ENCODE measurements at regions not wholly inside any gene's neighbourhood (a gene's known extent, or its start where the extent isn't known, plus 50 kb on each side); places are given as distances from the start of the nearest gene placed in this dataset.

DNA sequence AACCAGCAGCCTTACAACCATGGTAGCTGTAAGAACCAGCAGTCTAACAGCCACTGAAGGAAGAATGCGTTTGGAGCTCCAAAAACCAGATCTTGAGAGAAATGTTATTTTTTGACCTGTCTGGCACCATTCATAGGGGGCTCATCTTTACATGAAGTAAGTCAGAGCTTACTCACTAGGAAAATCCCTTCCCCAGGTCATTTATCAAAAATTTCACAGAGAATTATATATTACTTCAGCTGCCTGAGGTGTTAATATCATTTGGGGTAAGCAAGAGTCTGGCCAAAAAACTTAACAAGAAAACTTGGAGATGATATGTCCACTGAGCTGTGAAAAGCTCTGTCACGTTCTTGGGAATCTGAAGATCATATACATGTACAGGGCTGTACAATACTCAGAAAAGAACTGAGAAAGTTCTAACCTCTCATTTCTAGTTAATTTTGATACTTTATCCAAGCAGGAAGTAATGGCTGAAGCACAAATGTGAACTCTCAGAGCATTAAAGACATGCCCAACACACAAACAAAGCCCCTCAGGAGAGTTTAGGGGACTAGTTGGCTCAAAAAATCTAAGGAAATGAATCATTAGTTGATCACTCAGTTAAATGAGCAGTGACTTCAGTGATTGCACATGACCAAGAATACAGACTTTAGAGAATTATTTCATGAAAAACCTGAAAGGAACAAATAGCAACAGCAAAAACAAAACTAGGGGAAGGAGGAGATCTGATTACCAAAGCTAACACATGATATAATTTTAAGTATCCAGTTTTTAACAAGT lies 681.1 kb downstream of the LTN1 start:
- no peak for TF ChIP-seq CEBPB (IDR thresholded peaks at IDR 0.05)
- TF ChIP-seq, protein P1, sequence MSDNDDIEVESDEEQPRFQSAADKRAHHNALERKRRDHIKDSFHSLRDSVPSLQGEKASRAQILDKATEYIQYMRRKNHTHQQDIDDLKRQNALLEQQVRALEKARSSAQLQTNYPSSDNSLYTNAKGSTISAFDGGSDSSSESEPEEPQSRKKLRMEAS (IDR thresholded peaks at IDR 0.05) = no peak
- no peak for TF ChIP-seq NFIC (IDR thresholded peaks at IDR 0.05)
- TF ChIP-seq TAF1 (IDR thresholded peaks at IDR 0.05; ENCODE audit: low read depth) = no peak
- no peak for TF ChIP-seq TEAD4 (IDR thresholded peaks at IDR 0.05)
- TF ChIP-seq, protein P2, sequence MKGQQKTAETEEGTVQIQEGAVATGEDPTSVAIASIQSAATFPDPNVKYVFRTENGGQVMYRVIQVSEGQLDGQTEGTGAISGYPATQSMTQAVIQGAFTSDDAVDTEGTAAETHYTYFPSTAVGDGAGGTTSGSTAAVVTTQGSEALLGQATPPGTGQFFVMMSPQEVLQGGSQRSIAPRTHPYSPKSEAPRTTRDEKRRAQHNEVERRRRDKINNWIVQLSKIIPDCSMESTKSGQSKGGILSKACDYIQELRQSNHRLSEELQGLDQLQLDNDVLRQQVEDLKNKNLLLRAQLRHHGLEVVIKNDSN (IDR thresholded peaks at IDR 0.05) = no peak
- no peak for TF ChIP-seq EP300 (IDR thresholded peaks at IDR 0.05; ENCODE audit: borderline replicate concordance)
- no peak for TF ChIP-seq REST (IDR thresholded peaks at IDR 0.05; ENCODE audit: low read depth)
- TF ChIP-seq YY1 (IDR thresholded peaks at IDR 0.05; ENCODE audit: low read depth) = no peak
- TF ChIP-seq TCF12 (IDR thresholded peaks at IDR 0.05; ENCODE audit: low read depth) = no peak
- no peak for TF ChIP-seq EGR1 (IDR thresholded peaks at IDR 0.05)

DNA sequence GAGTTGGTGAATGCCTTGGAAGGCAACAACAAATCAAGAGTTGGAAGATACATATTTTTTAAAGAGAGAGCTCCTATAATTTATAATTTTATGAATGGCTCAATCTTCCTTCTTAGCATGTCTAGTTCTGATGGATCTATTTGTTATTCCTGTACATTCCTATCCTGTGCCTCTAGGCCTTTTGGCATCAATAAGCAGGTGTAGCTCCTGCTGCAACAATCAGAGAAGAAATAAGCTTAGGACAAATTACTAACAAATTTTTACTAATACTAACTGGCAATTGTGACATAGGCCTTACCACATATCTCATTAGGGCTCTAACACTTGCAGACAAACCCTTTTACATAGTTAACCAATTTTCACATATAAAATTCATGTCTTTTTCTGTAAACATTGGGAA lies 682.0 kb downstream of the LTN1 start:
- TF ChIP-seq CEBPB (IDR thresholded peaks at IDR 0.05) = no peak
- TF ChIP-seq REST (IDR thresholded peaks at IDR 0.05; ENCODE audit: low read depth) = no peak
- TF ChIP-seq EP300 (IDR thresholded peaks at IDR 0.05; ENCODE audit: borderline replicate concordance) = no peak
- no peak for TF ChIP-seq TCF12 (IDR thresholded peaks at IDR 0.05; ENCODE audit: low read depth)
- no peak for TF ChIP-seq RAD21 (IDR thresholded peaks at IDR 0.05; ENCODE audit: low read depth)
- no peak for TF ChIP-seq EGR1 (IDR thresholded peaks at IDR 0.05)
- no peak for TF ChIP-seq ZBTB7A (IDR thresholded peaks at IDR 0.05; ENCODE audit: low read depth)
- no peak for TF ChIP-seq TEAD4 (IDR thresholded peaks at IDR 0.05)
- TF ChIP-seq YY1 (IDR thresholded peaks at IDR 0.05; ENCODE audit: low read depth) = no peak
- TF ChIP-seq, protein P1 (IDR thresholded peaks at IDR 0.05) = no peak
- no peak for TF ChIP-seq CREB1 (IDR thresholded peaks at IDR 0.05; ENCODE audit: low read depth)
- no peak for TF ChIP-seq TAF1 (IDR thresholded peaks at IDR 0.05; ENCODE audit: low read depth)
- TF ChIP-seq FOXM1 (IDR thresholded peaks at IDR 0.05; ENCODE audit: borderline replicate concordance, low read depth) = no peak
- TF ChIP-seq NFIC (IDR thresholded peaks at IDR 0.05) = no peak

- TF ChIP-seq EP300 (IDR thresholded peaks at IDR 0.05; ENCODE audit: borderline replicate concordance) (no peak), CREB1 (IDR thresholded peaks at IDR 0.05; ENCODE audit: low read depth) (no peak), ZBTB7A (IDR thresholded peaks at IDR 0.05; ENCODE audit: low read depth) (no peak), CEBPB (IDR thresholded peaks at IDR 0.05) (no peak), RAD21 (IDR thresholded peaks at IDR 0.05; ENCODE audit: low read depth) (no peak), EGR1 (IDR thresholded peaks at IDR 0.05) (no peak), TCF12 (IDR thresholded peaks at IDR 0.05; ENCODE audit: low read depth) (no peak), TAF1 (IDR thresholded peaks at IDR 0.05; ENCODE audit: low read depth) (no peak), REST (IDR thresholded peaks at IDR 0.05; ENCODE audit: low read depth) (no peak), NFIC (IDR thresholded peaks at IDR 0.05) (no peak), TEAD4 (IDR thresholded peaks at IDR 0.05) (no peak), FOXM1 (IDR thresholded peaks at IDR 0.05; ENCODE audit: borderline replicate concordance, low read depth) (no peak), YY1 (IDR thresholded peaks at IDR 0.05; ENCODE audit: low read depth) (no peak)
- TF ChIP-seq, protein P1 (IDR thresholded peaks at IDR 0.05) = no peak
- TF ChIP-seq, protein P2 (IDR thresholded peaks at IDR 0.05) = no peak
Measured at GRCh38 chr21:28310171-28310685, 682.4 kb downstream of the LTN1 start.

Data from Ishikawa (cell line).